Activated CD8-positive, alpha-beta memory T cell treated with anti-CD3 and anti-CD28 coated beads, Interleukin-2, amount 50 U/mL, for 1 hour (primary cell): ENCODE measurements at regions not wholly inside any gene's neighbourhood (a gene's known extent, or its start where the extent isn't known, plus 50 kb on each side); places are given as distances from the start of the nearest gene placed in this dataset.
"Not testable (repeated sequence)": the region's sequence is repeated elsewhere in the genome, so short reads cannot be mapped to it uniquely, and the experiment has no call there.

ENCODE experiments used
- DNase-seq: peaks from one replicate; pipeline ENCODE4 v3.0.0-alpha.2; 2020; ENCODE audit errors: extremely low read depth

GRCh38 chr10:64732372-64732957 is 1211.3 kb downstream of the REEP3 start:
- DNase-seq = no peak

DNA sequence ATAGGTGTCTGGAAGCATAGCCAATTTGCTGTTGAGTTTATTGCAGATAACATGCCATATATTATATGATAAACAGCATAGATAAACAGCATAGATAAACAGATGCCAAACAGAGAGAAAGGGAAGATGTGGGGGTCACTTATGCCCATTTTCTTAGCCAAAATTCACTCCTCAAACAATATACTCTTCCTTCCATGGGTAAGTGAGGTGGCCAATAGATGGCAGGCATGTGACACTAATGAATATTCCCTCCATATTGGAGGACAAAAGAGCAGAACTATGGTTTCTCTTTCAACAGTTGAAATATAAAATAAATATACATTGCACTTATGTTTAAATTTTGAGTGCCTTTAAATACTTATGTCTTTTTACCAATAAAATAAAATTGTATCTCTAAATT is 1212.8 kb downstream of the REEP3 start:
- DNase-seq = no peak

DNA sequence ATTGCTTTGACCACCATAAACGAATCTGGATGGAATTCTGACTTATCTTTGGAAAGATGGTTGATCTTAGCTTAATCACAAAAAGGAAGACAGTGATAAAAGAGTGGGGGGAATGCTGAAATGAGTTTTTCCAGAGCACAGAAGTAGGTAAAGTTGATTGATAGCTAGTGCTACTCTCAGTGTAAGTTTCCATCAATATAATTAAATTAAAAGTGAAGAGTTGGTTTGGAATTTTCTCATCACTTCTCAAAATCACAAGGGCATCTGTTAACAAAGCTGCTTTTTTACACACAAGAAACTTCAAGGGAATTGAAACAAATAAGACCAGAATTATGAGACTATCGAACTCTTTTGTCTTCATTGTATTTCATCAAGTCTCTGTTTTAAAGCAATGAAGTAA is 1217.3 kb downstream of the REEP3 start:
- no peak for DNase-seq

- no peak for DNase-seq
Observed at GRCh38 chr10:64745565-64745964, 1224.4 kb downstream of the REEP3 start.

DNA sequence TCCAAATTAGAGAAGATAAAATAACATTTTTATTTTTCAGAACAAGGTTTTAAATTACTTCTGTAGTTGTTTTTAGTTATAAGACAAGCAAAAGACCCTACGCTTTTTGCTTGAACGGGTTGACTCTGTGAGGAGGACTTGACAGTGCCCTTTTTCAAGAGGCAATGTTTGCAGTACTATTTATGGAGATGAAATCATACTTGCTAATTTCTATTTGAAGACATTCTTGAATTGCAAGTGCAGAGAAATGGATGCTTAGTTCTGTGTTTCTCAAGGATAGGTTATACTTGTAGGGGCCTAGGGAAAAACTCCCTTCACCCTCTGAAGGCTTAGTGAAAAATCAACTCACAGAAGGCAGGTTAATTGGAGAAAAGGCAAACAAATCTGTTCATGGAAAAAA is 1229.5 kb downstream of the REEP3 start:
- no peak for DNase-seq

GRCh38 chr10:64753516-64753915 is 1232.3 kb downstream of the REEP3 start:
- DNase-seq = no peak

DNA sequence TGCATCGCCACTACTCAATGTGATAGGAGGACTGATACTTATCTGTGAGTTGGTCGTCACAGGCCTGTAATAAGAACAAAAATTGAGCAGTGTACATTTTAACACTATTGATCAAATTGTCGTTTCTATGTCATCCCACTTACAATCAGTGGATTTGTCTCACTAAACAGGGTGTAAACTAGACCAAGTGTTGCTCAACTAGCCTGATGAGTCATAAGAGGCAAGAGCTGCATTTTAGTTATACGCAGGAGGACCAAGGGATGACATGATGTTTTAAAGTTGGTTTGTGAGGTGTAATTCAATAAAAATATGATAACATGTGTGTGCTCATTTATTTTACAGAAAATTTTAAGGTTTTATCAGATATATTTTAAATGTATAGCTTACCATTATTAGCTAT is 1239.2 kb downstream of the REEP3 start:
- DNase-seq = no peak

GRCh38 chr10:64762861-64763260 is 1241.7 kb downstream of the REEP3 start:
- DNase-seq = no peak

- no peak for DNase-seq
Observed at GRCh38 chr10:64765498-64765897, 1244.3 kb downstream of the REEP3 start.

DNA sequence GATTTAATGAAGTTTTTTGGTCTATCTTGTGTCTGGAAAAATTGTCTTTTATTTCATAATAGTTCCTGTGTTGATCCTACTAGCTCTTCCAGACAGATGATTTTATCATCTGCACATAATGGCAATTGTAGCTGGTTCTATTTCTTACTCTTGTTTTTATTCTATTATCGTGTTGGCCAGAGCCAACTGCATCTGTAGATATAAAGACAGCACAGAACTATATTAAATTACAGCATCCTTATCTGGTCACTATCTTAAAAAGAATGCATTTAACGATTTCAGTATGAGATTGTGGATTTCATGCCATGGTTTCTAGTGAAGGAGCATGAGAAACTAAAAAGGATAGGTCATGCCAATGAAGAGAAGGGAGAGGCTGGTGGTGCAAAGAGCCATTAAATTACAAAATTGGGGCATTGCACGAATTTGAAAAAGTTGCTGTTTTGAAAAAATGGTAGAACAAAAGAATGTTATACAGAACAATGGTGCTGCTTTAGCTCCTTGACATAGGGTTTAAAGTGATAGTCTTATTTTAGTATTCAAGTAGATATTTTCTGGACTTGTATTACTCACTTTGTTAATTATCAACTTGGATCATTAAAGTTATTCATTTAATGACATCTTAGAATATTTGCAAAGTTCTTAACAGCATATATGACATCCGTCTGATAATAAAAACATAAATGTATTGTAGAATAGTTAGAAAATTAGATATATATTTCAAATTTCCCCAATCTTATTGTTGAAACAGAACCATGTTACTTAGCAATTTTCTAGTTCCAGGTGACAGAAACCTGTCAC is 1250.3 kb downstream of the REEP3 start:
- no peak for DNase-seq

GRCh38 chr10:64773357-64773756 is 1252.2 kb downstream of the REEP3 start:
- no peak for DNase-seq

- DNase-seq = not testable (repeated sequence)
Observed at GRCh38 chr10:64784451-64784850, 1263.2 kb downstream of the REEP3 start.

- DNase-seq = no peak
Observed at GRCh38 chr10:64785816-64786215, 1264.6 kb downstream of the REEP3 start.

DNA sequence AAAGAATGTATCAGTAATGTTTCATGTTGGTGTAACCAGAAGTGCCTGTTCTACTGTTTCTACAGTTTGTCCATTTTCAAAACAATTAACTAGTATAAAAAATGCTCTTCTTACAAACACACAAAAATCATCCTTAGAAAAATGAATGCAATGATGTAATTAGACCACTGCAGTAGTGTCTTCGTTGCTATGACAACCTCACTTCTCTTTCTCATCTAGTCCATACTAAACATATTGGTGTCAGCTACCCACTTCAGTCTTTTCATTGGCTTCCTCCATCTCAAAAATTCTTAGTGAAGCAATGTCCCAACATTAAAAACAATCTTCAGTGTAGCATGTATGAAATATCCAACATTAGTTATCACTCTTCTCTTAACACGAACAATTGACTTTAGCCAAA is 1265.8 kb downstream of the REEP3 start:
- DNase-seq = no peak

- no peak for DNase-seq
Observed at GRCh38 chr10:64795847-64796246, 1274.6 kb downstream of the REEP3 start.

DNA sequence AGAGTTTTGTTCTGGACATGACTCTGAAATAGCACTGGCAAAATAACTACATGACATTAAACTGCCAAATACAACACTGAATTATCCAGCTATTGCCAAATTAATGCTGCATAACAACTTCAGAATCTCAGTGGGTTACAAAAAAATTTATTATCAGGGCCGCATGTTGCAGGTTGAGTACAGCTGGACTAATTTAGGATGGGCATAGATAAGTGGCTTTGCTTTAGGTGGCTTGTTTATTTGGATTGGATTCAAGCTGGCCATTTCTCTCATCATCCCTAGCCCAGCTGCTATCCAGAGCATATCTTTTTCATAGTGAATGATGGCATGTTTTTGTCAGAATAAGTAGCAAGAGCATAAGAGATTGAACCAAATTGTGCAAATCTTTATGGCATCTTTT is 1277.1 kb downstream of the REEP3 start:
- DNase-seq = no peak

GRCh38 chr10:64808233-64808632 is 1287.0 kb downstream of the REEP3 start:
- DNase-seq = not testable (repeated sequence)

DNA sequence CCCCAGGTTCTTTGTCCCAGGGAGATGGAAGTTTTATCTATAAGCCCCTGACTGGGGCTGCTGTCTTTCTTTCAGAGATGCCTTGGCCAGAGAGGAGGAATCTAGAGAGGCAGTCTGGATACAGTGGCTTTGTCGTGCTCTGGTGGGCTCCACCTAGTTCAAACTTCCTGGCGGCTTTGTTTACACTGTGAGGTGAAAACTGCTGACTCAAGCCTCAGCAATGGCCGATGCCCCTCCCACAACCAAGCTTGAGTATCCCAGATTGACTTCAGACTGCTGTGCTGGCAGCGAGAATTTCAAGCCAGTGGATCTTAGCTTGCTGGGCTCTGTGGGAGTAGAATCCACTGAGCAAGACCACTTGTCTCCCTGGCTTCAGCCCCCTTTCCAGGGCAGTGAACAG is 1288.8 kb downstream of the REEP3 start:
- not testable (repeated sequence) for DNase-seq

GRCh38 chr10:64813391-64813790 is 1292.2 kb downstream of the REEP3 start:
- DNase-seq = no peak

DNA sequence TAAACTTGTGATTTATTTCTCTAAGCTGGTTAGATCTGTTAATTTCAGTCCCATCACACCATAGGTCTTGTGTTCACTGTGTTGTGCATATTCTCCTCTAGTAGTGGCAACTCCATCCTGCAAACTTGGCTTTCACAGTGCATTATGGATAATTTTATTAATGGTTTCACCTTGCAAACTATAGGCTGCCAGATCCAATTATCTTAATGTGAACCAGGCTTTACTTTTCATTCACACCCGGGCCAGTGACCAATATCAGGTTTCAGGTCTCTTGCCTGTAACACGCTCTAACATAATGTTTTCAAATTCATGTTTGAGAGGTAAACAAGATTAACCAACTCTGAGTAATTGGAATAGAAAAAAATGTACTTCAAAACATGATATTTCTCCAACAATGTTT is 1293.0 kb downstream of the REEP3 start:
- DNase-seq = no peak

DNA sequence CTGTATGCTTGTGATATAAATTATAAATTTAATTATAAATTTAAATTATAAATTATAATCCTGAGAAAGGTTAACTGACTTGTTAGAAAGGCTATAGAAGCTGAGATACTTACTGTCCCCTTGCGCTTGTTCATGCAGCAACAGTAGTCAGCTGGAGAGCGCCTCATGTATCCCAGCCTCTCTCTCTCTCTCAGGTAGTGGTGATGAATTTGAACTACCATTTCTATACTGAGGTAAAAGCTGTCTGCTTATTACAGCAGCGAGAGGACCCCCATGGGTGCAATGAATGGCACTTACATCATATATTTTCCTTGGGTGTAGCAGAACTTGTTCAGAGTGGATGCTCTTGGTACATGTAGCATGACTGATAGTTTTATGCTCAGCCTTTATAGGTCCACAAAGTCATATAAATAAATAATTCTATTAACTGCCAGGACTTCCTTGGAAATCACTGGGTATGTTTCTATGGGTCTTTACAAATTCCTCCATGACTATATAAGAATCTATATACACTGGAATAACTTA is 1308.7 kb downstream of the REEP3 start:
- no peak for DNase-seq

DNA sequence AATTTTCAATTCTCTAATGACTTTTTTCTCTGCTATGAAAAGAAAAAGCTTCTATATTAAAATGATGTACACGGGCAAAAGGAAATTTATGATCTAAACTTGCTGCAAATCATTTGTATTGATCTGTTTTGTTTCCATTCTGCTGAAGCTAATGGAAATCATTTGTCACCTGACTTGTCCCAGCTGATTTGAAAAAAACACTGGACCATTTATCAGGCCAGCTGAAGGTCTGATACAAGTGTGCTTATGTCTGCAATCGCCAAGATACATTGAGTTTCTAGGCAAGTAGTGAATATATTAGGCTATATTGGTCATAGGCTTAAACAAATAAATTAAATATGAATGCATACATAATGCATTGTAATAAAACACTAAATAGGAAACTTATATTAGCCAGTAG is 1309.7 kb downstream of the REEP3 start:
- no peak for DNase-seq

- DNase-seq = no peak
Observed at GRCh38 chr10:64840341-64840740, 1319.1 kb downstream of the REEP3 start.
